ENCODE measurements at regions not wholly inside any gene's neighbourhood (a gene's known extent, or its start where the extent isn't known, plus 50 kb on each side); places are given as distances from the start of the nearest gene placed in this dataset.

DNA sequence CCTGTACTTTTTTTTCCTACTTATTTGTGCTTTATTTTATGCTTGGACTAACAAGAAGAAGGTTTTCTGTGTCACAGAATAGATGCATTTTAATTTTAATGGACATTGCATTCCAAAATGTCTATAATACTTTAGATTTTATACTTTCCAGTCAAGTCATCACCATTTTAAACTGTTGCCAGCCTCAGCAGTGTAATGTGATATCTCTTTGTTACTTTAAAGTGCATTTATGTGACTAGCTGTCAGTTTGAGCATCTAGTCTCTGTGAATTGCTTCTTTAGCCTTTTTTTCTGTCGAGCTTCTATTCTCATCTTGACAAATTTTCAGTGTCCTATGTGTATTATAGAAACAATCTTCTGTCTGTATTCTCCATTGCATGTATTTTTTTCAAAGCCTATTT lies 511.4 kb upstream of the CBLB start:
- H3K4me1 ChIP-seq: no peaks in the 10 kb centered on the region

DNA sequence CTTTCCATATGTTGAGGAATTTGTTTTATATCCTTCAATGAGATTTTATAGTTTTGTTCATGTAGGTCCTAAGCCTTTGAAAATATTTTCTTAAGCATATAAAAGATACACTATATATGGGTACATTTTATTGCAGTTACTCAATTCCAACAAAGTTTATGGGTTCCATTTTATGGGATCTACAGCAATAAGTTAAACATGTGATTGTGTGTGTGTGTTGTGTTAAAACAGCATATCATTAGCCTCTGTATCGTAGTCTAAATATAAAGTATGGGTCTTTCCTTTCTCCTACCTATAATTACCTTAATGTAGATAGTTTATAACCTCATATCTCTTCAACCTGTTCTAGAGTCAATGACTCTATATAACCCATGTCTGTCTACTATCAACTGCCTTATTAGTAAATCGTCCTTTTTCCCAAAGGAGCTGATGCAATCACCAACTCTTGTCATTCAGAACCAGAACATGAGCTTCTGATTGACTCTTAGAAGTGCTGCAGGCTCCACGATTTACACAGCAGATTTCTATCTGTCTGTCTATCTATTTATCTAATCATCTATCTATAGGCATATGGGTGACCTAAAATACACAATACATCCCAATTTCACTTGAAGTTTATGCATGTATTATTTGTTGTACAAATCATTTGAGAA lies 512.6 kb upstream of the CBLB start:
- Histone ChIP-seq H3K36me3 (no peaks in the 10 kb centered on the region), H3K9me3 (no peaks in the 10 kb centered on the region), H3K4me3 (no peak overlapping the region), H3K27ac (no peak overlapping the region), H3K4me1 (no peaks in the 10 kb centered on the region), H3K27me3 (no peaks in the 10 kb centered on the region)
- intact Hi-C loops (cut with DNase I; ENCODE audit: low total_unique reads): no loop called here
- no peak for DNase-seq
- no peak for TF ChIP-seq POLR2A (IDR thresholded peaks at IDR 0.05)
- TF ChIP-seq, protein P1, sequence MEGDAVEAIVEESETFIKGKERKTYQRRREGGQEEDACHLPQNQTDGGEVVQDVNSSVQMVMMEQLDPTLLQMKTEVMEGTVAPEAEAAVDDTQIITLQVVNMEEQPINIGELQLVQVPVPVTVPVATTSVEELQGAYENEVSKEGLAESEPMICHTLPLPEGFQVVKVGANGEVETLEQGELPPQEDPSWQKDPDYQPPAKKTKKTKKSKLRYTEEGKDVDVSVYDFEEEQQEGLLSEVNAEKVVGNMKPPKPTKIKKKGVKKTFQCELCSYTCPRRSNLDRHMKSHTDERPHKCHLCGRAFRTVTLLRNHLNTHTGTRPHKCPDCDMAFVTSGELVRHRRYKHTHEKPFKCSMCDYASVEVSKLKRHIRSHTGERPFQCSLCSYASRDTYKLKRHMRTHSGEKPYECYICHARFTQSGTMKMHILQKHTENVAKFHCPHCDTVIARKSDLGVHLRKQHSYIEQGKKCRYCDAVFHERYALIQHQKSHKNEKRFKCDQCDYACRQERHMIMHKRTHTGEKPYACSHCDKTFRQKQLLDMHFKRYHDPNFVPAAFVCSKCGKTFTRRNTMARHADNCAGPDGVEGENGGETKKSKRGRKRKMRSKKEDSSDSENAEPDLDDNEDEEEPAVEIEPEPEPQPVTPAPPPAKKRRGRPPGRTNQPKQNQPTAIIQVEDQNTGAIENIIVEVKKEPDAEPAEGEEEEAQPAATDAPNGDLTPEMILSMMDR (IDR thresholded peaks at IDR 0.05): no peak

More for the DNA sequence above, 511.4 kb upstream of the CBLB start:
- Histone ChIP-seq H3K27me3 (no peaks in the 10 kb centered on the region), H3K27ac (no peak overlapping the region), H3K4me3 (no peak overlapping the region), H3K36me3 (no peaks in the 10 kb centered on the region), H3K9me3 (no peaks in the 10 kb centered on the region)
- DNase-seq: no peak
- TF ChIP-seq, protein P1 (IDR thresholded peaks at IDR 0.05): no peak
- TF ChIP-seq POLR2A (IDR thresholded peaks at IDR 0.05): no peak
- intact Hi-C loops (cut with DNase I; ENCODE audit: low total_unique reads): no loop called here

DNA sequence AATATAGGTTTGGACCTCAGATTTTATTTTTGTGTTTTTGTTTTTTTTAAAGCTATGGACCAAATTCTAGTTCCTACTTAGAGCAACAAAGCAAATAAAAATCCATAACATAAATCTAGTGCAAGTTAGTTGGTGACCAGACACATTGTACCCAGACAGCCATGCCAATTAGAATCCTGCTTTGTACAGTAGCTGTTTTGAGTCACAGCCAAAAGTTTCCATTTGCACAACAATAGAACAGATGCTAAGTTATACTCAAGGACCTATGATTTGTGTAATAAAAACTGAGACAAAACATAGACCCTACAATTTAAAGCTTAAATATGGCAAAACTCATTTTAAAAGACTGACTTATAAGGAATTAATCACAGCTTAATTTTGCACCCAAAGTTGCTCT lies 513.1 kb upstream of the CBLB start:
- Histone ChIP-seq H3K36me3 (no peaks in the 10 kb centered on the region), H3K4me3 (no peak overlapping the region), H3K27ac (no peak overlapping the region), H3K27me3 (no peaks in the 10 kb centered on the region), H3K9me3 (no peaks in the 10 kb centered on the region), H3K4me1 (no peaks in the 10 kb centered on the region)
- TF ChIP-seq, protein P1 (IDR thresholded peaks at IDR 0.05): no peak
- no peak for TF ChIP-seq POLR2A (IDR thresholded peaks at IDR 0.05)
- intact Hi-C loops (cut with DNase I; ENCODE audit: low total_unique reads): no loop called here
- DNase-seq: no peak

DNA sequence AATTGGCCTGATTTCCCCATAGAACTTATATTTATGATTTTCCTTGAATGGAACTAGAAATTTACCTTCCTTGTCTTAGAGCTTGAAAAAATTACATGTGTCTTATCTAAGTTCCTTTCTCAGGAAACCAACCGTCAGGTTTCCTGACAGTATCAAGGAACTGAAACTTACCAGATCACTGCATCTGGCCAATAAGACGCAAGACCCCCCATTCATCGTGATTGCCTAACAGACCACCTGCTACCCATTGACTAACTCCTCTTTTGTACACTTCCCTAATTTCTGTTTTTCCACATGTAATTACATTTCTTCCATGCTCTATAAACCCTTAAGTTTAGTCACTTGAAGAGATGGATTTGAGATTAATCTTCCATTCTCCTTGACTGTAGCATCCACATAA lies 517.2 kb upstream of the CBLB start:
- TF ChIP-seq POLR2A (IDR thresholded peaks at IDR 0.05): no peak
- TF ChIP-seq, protein P1 (IDR thresholded peaks at IDR 0.05): no peak
- Histone ChIP-seq H3K4me3 (no peak overlapping the region), H3K9me3 (no peaks in the 10 kb centered on the region)

DNA sequence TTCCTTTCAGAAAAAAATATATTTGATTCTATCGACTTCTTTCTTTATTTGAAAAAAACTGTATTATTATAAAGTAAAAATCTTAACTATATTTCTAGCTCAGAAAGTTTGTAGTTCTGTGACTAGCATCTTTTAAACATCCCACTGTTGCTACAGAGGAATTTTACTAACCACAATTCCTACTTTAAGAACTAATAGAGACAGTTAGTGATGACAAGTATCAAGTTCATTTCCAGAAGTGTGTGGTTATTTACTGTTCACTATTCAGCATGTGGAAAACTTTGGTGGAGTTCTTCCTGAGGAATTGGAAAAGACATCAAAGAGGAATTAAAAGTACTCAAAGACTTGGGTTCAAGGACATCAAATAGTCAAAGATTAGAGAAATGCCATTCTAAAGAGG lies 524.1 kb upstream of the CBLB start:
- no peak for TF ChIP-seq POLR2A (IDR thresholded peaks at IDR 0.05)
- TF ChIP-seq, protein P1 (IDR thresholded peaks at IDR 0.05): no peak
- no peak for DNase-seq
- intact Hi-C loops (cut with DNase I; ENCODE audit: low total_unique reads): no loop called here
- Histone ChIP-seq H3K4me1 (no peaks in the 10 kb centered on the region), H3K36me3 (no peaks in the 10 kb centered on the region), H3K27ac (no peak overlapping the region), H3K27me3 (no peaks in the 10 kb centered on the region), H3K9me3 (no peaks in the 10 kb centered on the region), H3K4me3 (no peak overlapping the region)

More for the DNA sequence above, 517.2 kb upstream of the CBLB start:
- intact Hi-C loops (cut with DNase I; ENCODE audit: low total_unique reads): no loop called here
- Histone ChIP-seq H3K4me1 (no peaks in the 10 kb centered on the region), H3K36me3 (no peaks in the 10 kb centered on the region), H3K27ac (no peak overlapping the region), H3K27me3 (no peaks in the 10 kb centered on the region)
- no peak for DNase-seq

Data from uterus (tissue), 3 donors.